ENCODE measurements at regions not wholly inside any gene's neighbourhood (a gene's known extent, or its start where the extent isn't known, plus 50 kb on each side); places are given as distances from the start of the nearest gene placed in this dataset.
"Not testable (repeated sequence)": the region's sequence is repeated elsewhere in the genome, so short reads cannot be mapped to it uniquely, and the experiment has no call there.

- H3K27me3 ChIP-seq (ENCODE audit: control insufficient read depth, insufficient read depth, low read length) = no peaks in the 10 kb centered on the region
- H3K36me3 ChIP-seq (ENCODE audit: control insufficient read depth, insufficient read depth, low read length) = no peaks in the 10 kb centered on the region
- TF ChIP-seq TCF7L2 (IDR thresholded peaks at IDR 0.05; ENCODE audit: low read depth, low read length) = no peak
- TF ChIP-seq, protein P1, sequence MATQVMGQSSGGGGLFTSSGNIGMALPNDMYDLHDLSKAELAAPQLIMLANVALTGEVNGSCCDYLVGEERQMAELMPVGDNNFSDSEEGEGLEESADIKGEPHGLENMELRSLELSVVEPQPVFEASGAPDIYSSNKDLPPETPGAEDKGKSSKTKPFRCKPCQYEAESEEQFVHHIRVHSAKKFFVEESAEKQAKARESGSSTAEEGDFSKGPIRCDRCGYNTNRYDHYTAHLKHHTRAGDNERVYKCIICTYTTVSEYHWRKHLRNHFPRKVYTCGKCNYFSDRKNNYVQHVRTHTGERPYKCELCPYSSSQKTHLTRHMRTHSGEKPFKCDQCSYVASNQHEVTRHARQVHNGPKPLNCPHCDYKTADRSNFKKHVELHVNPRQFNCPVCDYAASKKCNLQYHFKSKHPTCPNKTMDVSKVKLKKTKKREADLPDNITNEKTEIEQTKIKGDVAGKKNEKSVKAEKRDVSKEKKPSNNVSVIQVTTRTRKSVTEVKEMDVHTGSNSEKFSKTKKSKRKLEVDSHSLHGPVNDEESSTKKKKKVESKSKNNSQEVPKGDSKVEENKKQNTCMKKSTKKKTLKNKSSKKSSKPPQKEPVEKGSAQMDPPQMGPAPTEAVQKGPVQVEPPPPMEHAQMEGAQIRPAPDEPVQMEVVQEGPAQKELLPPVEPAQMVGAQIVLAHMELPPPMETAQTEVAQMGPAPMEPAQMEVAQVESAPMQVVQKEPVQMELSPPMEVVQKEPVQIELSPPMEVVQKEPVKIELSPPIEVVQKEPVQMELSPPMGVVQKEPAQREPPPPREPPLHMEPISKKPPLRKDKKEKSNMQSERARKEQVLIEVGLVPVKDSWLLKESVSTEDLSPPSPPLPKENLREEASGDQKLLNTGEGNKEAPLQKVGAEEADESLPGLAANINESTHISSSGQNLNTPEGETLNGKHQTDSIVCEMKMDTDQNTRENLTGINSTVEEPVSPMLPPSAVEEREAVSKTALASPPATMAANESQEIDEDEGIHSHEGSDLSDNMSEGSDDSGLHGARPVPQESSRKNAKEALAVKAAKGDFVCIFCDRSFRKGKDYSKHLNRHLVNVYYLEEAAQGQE (IDR thresholded peaks at IDR 0.05; ENCODE audit: insufficient read depth in 1 of 2, low read depth in 2 of 2, low read length in 1 of 2) = no peak
- TF ChIP-seq SIN3A (IDR thresholded peaks at IDR 0.05; ENCODE audit: borderline replicate concordance, insufficient read depth, low read depth, low read length) = no peak
- TF ChIP-seq, protein P2, sequence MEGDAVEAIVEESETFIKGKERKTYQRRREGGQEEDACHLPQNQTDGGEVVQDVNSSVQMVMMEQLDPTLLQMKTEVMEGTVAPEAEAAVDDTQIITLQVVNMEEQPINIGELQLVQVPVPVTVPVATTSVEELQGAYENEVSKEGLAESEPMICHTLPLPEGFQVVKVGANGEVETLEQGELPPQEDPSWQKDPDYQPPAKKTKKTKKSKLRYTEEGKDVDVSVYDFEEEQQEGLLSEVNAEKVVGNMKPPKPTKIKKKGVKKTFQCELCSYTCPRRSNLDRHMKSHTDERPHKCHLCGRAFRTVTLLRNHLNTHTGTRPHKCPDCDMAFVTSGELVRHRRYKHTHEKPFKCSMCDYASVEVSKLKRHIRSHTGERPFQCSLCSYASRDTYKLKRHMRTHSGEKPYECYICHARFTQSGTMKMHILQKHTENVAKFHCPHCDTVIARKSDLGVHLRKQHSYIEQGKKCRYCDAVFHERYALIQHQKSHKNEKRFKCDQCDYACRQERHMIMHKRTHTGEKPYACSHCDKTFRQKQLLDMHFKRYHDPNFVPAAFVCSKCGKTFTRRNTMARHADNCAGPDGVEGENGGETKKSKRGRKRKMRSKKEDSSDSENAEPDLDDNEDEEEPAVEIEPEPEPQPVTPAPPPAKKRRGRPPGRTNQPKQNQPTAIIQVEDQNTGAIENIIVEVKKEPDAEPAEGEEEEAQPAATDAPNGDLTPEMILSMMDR (IDR thresholded peaks at IDR 0.05) = no peak
- TF ChIP-seq POLR2AphosphoS5 (IDR thresholded peaks at IDR 0.05; ENCODE audit: low read depth, low read length) = no peak
- POLR2A ChIA-PET = no interaction called here
- CTCF ChIA-PET = no interaction called here
- no peak for ATAC-seq
- H3K9me3 ChIP-seq (ENCODE audit: control insufficient read depth, insufficient read depth, low read depth, low read length) = no peaks in the 10 kb centered on the region
- DNase-seq (ENCODE audit: low read depth, low spot score) = no peak
- H3K4me1 ChIP-seq (ENCODE audit: control insufficient read depth, insufficient read depth, low read length) = no peaks in the 10 kb centered on the region
- no peak overlapping the region for H3K27ac ChIP-seq (ENCODE audit: low read length)
- H3K4me3 ChIP-seq (ENCODE audit: low read depth in 2 of 2, low read length in 2 of 2) = no peak overlapping the region
- intact Hi-C loops (cut with micrococcal nuclease; ENCODE audit: unreplicated experiment) = no loop called here
- BruUV-seq (replicated peaks) = no TSS peak
- in situ Hi-C loops (cut with HindIII; ENCODE audit: low pct_unique_long_range_greater_than_20kb, low sequenced_read_pairs) = no loop called here
Measured at GRCh38 chr22:16695261-16695660, 102.7 kb upstream of the CCT8L2 start.

GRCh38 chr22:16693747-16694146, 101.1 kb upstream of the CCT8L2 start:
- H3K9me3 ChIP-seq (ENCODE audit: control insufficient read depth, insufficient read depth, low read depth, low read length); ATAC-seq; DNase-seq (ENCODE audit: low read depth, low spot score); in situ Hi-C loops (cut with HindIII; ENCODE audit: low pct_unique_long_range_greater_than_20kb, low sequenced_read_pairs); H3K4me3 ChIP-seq (ENCODE audit: low read depth in 2 of 2, low read length in 2 of 2); H3K27me3 ChIP-seq (ENCODE audit: control insufficient read depth, insufficient read depth, low read length); H3K36me3 ChIP-seq (ENCODE audit: control insufficient read depth, insufficient read depth, low read length); BruUV-seq (replicated peaks); intact Hi-C loops (cut with micrococcal nuclease; ENCODE audit: unreplicated experiment); POLR2A ChIA-PET; CTCF ChIA-PET; H3K4me1 ChIP-seq (ENCODE audit: control insufficient read depth, insufficient read depth, low read length); H3K27ac ChIP-seq (ENCODE audit: low read length): not testable (repeated sequence)

DNA sequence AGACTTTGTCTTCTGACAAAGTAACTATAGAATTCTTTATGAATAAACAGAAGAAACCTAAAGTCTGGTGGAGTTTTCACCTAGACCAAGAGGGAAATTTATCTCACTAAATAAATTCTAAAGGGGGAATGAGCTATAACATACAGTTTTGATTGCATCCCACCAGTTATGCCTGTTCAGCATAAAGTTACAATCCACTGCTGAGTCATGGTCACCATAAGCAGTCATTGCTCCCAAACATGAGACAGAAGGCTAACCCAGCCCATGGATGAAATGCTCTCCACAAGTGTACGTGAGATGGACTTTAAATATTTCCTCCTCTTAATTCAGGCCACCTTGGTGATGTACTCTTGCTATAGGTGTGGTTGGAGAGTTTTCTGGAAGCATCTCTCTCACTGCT, 96.7 kb upstream of the CCT8L2 start:
- H3K27me3 ChIP-seq (ENCODE audit: control insufficient read depth, insufficient read depth, low read length); H3K36me3 ChIP-seq (ENCODE audit: control insufficient read depth, insufficient read depth, low read length); DNase-seq (ENCODE audit: low read depth, low spot score); H3K27ac ChIP-seq (ENCODE audit: low read length); ATAC-seq; intact Hi-C loops (cut with micrococcal nuclease; ENCODE audit: unreplicated experiment); BruUV-seq (replicated peaks); H3K4me1 ChIP-seq (ENCODE audit: control insufficient read depth, insufficient read depth, low read length); H3K9me3 ChIP-seq (ENCODE audit: control insufficient read depth, insufficient read depth, low read depth, low read length); in situ Hi-C loops (cut with HindIII; ENCODE audit: low pct_unique_long_range_greater_than_20kb, low sequenced_read_pairs); H3K4me3 ChIP-seq (ENCODE audit: low read depth in 2 of 2, low read length in 2 of 2); CTCF ChIA-PET; POLR2A ChIA-PET: not testable (repeated sequence)

DNA sequence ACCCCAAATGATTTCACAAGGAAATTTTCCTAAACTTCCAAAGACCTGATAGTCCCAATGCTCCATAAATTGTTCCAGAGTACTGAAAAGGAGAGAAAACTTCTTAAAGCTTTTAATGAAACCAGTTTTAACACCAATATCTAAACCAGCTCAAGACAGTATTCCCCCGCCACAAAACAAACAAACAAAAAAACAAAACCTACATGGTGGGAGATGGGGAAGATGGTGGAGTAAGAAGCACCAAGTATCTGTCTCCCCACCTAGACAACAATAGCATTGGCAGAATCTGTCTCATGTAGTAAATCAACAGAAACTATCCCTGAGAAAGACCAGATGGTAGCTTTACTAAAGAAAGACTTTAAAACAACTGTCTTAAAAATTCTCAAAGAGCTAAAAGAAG, 88.7 kb upstream of the CCT8L2 start:
- H3K4me3 ChIP-seq (ENCODE audit: low read depth in 2 of 2, low read length in 2 of 2); ATAC-seq; H3K27ac ChIP-seq (ENCODE audit: low read length); H3K4me1 ChIP-seq (ENCODE audit: control insufficient read depth, insufficient read depth, low read length); H3K9me3 ChIP-seq (ENCODE audit: control insufficient read depth, insufficient read depth, low read depth, low read length); POLR2A ChIA-PET; in situ Hi-C loops (cut with HindIII; ENCODE audit: low pct_unique_long_range_greater_than_20kb, low sequenced_read_pairs); H3K27me3 ChIP-seq (ENCODE audit: control insufficient read depth, insufficient read depth, low read length); DNase-seq (ENCODE audit: low read depth, low spot score); H3K36me3 ChIP-seq (ENCODE audit: control insufficient read depth, insufficient read depth, low read length); BruUV-seq (replicated peaks); intact Hi-C loops (cut with micrococcal nuclease; ENCODE audit: unreplicated experiment); CTCF ChIA-PET: not testable (repeated sequence)

GRCh38 chr22:16680209-16680899, 87.7 kb upstream of the CCT8L2 start:
- H3K27ac ChIP-seq (ENCODE audit: low read length); POLR2A ChIA-PET; in situ Hi-C loops (cut with HindIII; ENCODE audit: low pct_unique_long_range_greater_than_20kb, low sequenced_read_pairs); CTCF ChIA-PET; BruUV-seq (replicated peaks); H3K4me1 ChIP-seq (ENCODE audit: control insufficient read depth, insufficient read depth, low read length); H3K4me3 ChIP-seq (ENCODE audit: low read depth in 2 of 2, low read length in 2 of 2); ATAC-seq; intact Hi-C loops (cut with micrococcal nuclease; ENCODE audit: unreplicated experiment); DNase-seq (ENCODE audit: low read depth, low spot score); H3K36me3 ChIP-seq (ENCODE audit: control insufficient read depth, insufficient read depth, low read length); H3K27me3 ChIP-seq (ENCODE audit: control insufficient read depth, insufficient read depth, low read length); H3K9me3 ChIP-seq (ENCODE audit: control insufficient read depth, insufficient read depth, low read depth, low read length): not testable (repeated sequence)

Data from Panc1 (cell line).